Skeletal muscle satellite cell (primary cell): ENCODE measurements at regions not wholly inside any gene's neighbourhood (a gene's known extent, or its start where the extent isn't known, plus 50 kb on each side); places are given as distances from the start of the nearest gene placed in this dataset.

Experiments used
- H3K27me3 ChIP-seq: 2 replicates; pipeline ENCODE4 v1.7.0; 2013; ENCODE audit warnings: low read length; ENCODE audit not compliant: control insufficient read depth, insufficient read depth
- H3K36me3 ChIP-seq: 2 replicates; pipeline ENCODE4 v1.7.0; 2013; ENCODE audit warnings: mild to moderate bottlenecking, control low read depth, low read length; ENCODE audit not compliant: insufficient read depth
- H3K4me1 ChIP-seq: 2 replicates; pipeline ENCODE4 v1.7.0; 2013; ENCODE audit warnings: low read length; ENCODE audit not compliant: control insufficient read depth, insufficient read depth
- H3K4me2 ChIP-seq: 2 replicates; pipeline ENCODE4 v1.7.0; 2013; ENCODE audit warnings: mild to moderate bottlenecking, low read length
- H3K4me3 ChIP-seq: 2 replicates; pipeline ENCODE4 v1.7.0; 2013; ENCODE audit warnings: low read length
- H3K9ac ChIP-seq: 2 replicates; pipeline ENCODE4 v1.7.0; 2013; ENCODE audit warnings: mild to moderate bottlenecking, low read depth, low read length, moderate library complexity
- H3K9me3 ChIP-seq: replicated peaks from 2 replicates; pipeline ENCODE4 v1.7.0; 2013; ENCODE audit warnings: mild to moderate bottlenecking, control low read depth, low read length

DNA sequence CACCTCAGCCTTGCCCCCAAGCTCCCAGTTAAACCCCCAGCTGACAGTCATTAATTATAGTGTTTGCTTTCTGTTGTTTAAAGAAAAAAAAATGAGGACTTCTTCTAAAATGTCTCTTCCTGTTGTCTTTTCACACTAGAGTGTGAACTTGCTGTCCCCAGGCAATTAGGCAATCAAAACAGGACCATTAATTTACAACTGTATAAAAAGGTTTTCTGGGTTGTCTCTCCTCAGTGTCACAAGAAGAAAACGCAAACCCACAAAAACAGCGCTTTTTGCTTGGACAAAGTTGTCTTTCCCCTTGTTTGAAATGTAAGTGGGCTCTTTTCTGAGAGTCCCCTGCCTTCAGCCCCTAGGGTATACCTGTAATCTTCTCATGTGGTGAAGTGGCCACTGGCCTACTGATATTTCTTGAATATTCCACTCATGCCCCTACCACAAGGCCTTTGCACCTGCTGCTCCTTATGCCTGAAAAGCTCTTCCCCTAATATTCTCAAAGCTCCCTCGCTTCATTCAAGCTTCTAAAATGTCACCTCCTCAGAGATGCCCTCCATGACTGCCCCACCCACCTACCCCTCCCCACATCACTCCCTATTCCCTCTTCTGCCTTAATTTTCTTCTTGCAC, 158.9 kb upstream of the PWP1 start:
- Histone ChIP-seq H3K36me3 (no peaks in the 10 kb centered on the region), H3K4me3 (no peak overlapping the region), H3K27me3 (no peaks in the 10 kb centered on the region), H3K4me1 (no peaks in the 10 kb centered on the region), H3K4me2 (no peak overlapping the region), H3K9me3 (no peaks in the 10 kb centered on the region), H3K9ac (no peak overlapping the region)

DNA sequence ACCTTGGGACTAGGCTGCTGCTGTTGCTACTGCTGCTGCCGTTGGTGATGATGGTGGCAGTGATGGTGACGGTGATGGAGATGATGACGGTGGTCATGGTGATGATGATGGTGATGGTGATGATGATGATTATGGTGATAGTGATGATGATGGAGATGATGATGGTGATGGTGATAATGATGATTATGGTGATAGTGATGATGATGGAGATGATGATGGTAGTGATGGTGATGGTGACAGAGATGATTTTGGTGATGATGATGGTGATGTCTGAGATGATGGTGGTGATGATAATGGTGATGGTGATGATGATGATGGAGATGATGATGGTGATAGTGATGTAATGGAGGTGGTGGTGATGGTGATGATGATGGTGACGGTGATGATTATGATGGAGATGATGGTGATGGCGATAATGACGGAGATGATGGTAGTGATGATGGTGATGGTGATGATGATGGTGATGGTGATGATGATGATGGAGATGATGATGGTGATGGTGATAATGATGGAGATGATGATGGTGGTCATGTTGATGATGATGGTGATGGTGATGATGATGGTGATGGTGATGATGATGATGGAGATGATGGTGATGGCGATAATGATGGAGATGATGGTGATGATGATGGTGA, 156.8 kb upstream of the PWP1 start:
- Histone ChIP-seq H3K4me1 (no peaks in the 10 kb centered on the region), H3K36me3 (no peaks in the 10 kb centered on the region), H3K9ac (no peak overlapping the region), H3K4me2 (no peak overlapping the region), H3K4me3 (no peak overlapping the region), H3K27me3 (no peaks in the 10 kb centered on the region), H3K9me3 (no peaks in the 10 kb centered on the region)

DNA sequence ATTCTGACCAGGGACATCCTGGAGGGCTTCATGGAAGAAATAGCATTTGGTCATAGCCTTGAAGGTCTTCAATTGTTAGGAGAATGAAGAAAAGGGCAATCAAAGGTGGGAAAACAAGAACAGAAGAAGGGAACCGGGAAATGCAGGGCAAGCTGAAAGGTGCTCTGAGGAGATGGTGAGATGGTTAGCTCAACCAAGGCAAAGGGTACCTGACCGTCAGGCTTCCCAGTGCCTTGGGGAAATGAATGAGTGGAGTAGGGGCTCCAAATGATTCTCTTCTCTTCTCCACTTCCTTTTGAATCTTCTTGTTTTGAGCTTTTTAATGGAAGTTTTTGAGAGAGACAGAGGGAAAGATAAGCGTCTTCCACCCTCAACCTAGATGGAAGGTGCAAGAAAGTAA, 155.6 kb upstream of the PWP1 start:
- Histone ChIP-seq H3K4me3 (no peak overlapping the region), H3K4me1 (no peaks in the 10 kb centered on the region), H3K9me3 (no peaks in the 10 kb centered on the region), H3K27me3 (no peaks in the 10 kb centered on the region), H3K4me2 (no peak overlapping the region), H3K36me3 (no peaks in the 10 kb centered on the region), H3K9ac (no peak overlapping the region)

- no peaks in the 10 kb centered on the region for H3K36me3 ChIP-seq
- H3K4me1 ChIP-seq = no peaks in the 10 kb centered on the region
- no peaks in the 10 kb centered on the region for H3K27me3 ChIP-seq
- H3K4me2 ChIP-seq = no peak overlapping the region
- H3K4me3 ChIP-seq = no peak overlapping the region
- H3K9ac ChIP-seq = no peak overlapping the region
- no peaks in the 10 kb centered on the region for H3K9me3 ChIP-seq
Observed at GRCh38 chr12:107530701-107531100, 154.9 kb upstream of the PWP1 start.

DNA sequence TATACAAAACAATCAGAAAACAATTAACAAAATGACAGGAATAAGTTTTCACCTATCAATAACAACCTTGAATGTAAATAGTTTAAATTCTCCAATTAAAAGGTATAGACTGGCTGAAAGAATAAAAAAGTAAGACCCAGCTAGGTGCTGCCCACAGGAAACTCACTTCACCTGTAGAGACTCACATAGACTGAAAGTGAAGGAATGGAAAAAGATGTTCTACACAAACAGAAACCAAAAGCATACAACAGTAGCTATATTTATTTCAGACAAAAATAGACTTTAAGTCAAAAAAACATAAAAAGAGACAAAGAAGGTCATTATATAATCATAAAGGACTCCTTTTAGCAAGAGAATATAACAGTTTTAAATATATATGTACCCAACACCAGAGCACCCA, 152.4 kb upstream of the PWP1 start:
- no peak overlapping the region for H3K4me2 ChIP-seq
- H3K36me3 ChIP-seq = no peaks in the 10 kb centered on the region
- H3K4me3 ChIP-seq = no peak overlapping the region
- H3K27me3 ChIP-seq = no peaks in the 10 kb centered on the region
- H3K9me3 ChIP-seq = no peaks in the 10 kb centered on the region
- H3K4me1 ChIP-seq = no peaks in the 10 kb centered on the region
- no peak overlapping the region for H3K9ac ChIP-seq

DNA sequence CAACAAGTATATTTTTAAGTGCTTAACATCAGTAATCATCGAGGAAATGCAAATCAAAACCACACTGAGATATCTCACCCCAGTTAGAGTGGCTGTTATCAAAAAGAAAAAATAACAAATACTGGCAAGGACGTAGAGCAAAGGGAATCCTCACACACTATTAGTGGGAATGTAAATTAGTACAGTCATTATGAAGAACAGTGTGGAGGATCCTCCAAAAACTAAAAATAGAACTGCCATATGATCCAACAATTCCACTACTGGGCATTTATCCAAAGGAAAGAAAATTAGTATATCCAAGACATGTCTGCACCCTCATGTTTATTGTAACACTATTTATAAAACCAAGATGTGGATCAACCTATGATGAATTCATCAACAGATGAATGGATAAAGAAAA, 149.0 kb upstream of the PWP1 start:
- Histone ChIP-seq H3K36me3 (no peaks in the 10 kb centered on the region), H3K4me3 (no peak overlapping the region), H3K27me3 (no peaks in the 10 kb centered on the region), H3K4me2 (no peak overlapping the region), H3K4me1 (no peaks in the 10 kb centered on the region), H3K9ac (no peak overlapping the region), H3K9me3 (no peaks in the 10 kb centered on the region)

- no peaks in the 10 kb centered on the region for H3K27me3 ChIP-seq
- H3K4me1 ChIP-seq = no peaks in the 10 kb centered on the region
- H3K36me3 ChIP-seq = no peaks in the 10 kb centered on the region
- no peaks in the 10 kb centered on the region for H3K9me3 ChIP-seq
- H3K4me2 ChIP-seq = no peak overlapping the region
- H3K9ac ChIP-seq = no peak overlapping the region
- no peak overlapping the region for H3K4me3 ChIP-seq
Observed at GRCh38 chr12:107537464-107538119, 148.0 kb upstream of the PWP1 start.

DNA sequence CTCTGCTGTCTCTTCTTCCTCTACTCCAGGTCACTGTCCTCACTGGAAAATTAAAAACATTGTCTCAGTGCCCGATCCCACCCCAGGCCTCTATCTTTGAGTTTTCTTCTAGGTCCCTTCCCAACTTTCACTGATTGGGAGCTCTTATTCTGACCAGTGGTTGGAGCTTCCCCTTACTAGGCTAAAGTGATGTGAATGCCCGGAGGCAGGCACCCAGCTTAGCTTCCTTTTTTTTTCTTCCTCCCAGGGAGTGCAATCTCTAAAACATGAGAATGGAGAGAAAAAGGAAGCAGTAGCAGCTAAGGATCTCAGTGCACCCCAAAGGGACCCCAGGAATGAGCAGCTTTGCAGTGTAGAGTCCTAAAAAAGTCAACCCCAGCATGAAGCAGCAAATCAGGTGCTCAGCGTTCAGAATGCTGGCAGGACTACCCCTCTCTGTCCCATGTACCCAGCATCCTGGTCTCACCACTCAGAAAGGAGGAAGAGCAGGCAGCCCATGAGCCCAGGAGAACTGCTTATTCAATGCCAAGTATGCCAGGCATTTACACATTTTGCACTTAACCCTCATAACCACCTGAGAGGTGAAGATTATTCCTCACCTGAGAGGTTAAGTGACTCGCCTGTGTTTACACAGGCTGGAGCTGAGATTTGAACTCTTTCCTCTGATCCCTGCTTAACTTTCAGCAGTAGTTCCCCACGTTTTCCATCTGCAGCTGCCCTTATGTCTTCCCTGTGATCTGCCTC, 146.2 kb upstream of the PWP1 start:
- no peaks in the 10 kb centered on the region for H3K27me3 ChIP-seq
- no peak overlapping the region for H3K4me3 ChIP-seq
- no peak overlapping the region for H3K9ac ChIP-seq
- H3K9me3 ChIP-seq = no peaks in the 10 kb centered on the region
- H3K4me1 ChIP-seq = no peaks in the 10 kb centered on the region
- H3K4me2 ChIP-seq = no peak overlapping the region
- no peaks in the 10 kb centered on the region for H3K36me3 ChIP-seq

GRCh38 chr12:107541001-107541705, 144.4 kb upstream of the PWP1 start:
- Histone ChIP-seq H3K9ac (no peak overlapping the region), H3K9me3 (no peaks in the 10 kb centered on the region), H3K27me3 (no peaks in the 10 kb centered on the region), H3K36me3 (no peaks in the 10 kb centered on the region), H3K4me1 (no peaks in the 10 kb centered on the region), H3K4me3 (no peak overlapping the region), H3K4me2 (no peak overlapping the region)

GRCh38 chr12:107543416-107543815, 142.2 kb upstream of the PWP1 start:
- no peaks in the 10 kb centered on the region for H3K4me1 ChIP-seq
- no peak overlapping the region for H3K4me2 ChIP-seq
- no peaks in the 10 kb centered on the region for H3K36me3 ChIP-seq
- no peak overlapping the region for H3K4me3 ChIP-seq
- H3K9me3 ChIP-seq = no peaks in the 10 kb centered on the region
- no peak overlapping the region for H3K9ac ChIP-seq
- no peaks in the 10 kb centered on the region for H3K27me3 ChIP-seq

DNA sequence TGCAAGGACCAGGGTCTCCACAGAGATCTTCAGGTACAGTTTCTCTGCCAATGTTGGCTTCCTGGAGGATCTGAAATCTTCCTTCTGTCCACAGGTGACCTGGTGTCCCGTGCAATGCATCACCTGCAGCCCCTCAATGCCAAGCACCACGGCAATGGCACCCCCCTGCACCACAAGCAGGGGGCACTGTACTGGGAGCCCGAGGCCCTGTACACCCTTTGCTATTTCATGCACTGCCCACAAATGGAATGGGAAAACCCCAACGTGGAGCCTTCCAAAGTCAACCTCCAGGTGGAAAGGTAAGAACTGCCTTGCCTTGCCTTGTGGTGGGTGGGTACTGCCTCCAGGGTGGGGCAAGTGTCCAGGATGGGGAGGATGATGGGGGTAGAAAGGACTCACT, 141.8 kb upstream of the PWP1 start:
- no peaks in the 10 kb centered on the region for H3K36me3 ChIP-seq
- no peak overlapping the region for H3K9ac ChIP-seq
- H3K27me3 ChIP-seq = no peaks in the 10 kb centered on the region
- no peak overlapping the region for H3K4me2 ChIP-seq
- no peak overlapping the region for H3K4me3 ChIP-seq
- H3K4me1 ChIP-seq = no peaks in the 10 kb centered on the region
- no peaks in the 10 kb centered on the region for H3K9me3 ChIP-seq
